C4-2B (cell line): ENCODE measurements at regions not wholly inside any gene's neighbourhood (a gene's known extent, or its start where the extent isn't known, plus 50 kb on each side); places are given as distances from the start of the nearest gene placed in this dataset.
"Not testable (repeated sequence)": the region's sequence is repeated elsewhere in the genome, so short reads cannot be mapped to it uniquely, and the experiment has no call there.

Experiments used
- H3K27ac ChIP-seq: fragments of 450-650 bp; 2 replicates; pipeline ENCODE4 v1.5.1; 2017
- CTCF ChIP-seq: fragments of 450-650 bp; conservative IDR thresholded peaks from 2 replicates; pipeline ENCODE4 v1.5.1; 2017; ENCODE audit warnings: mild to moderate bottlenecking
- ZFX ChIP-seq: fragments of 450-650 bp; IDR thresholded peaks from 2 replicates; pipeline ENCODE4 v1.6.1; 2017

- H3K27ac ChIP-seq = no peak overlapping the region
- TF ChIP-seq ZFX = no peak
- no peak for TF ChIP-seq CTCF
These were observed 124.3 kb upstream of the RASGEF1B start for GRCh38 chr4:81595798-81596610.

GRCh38 chr4:81595287-81595686 is 123.6 kb upstream of the RASGEF1B start:
- H3K27ac ChIP-seq = no peak overlapping the region
- no peak for TF ChIP-seq CTCF
- TF ChIP-seq ZFX = no peak

DNA sequence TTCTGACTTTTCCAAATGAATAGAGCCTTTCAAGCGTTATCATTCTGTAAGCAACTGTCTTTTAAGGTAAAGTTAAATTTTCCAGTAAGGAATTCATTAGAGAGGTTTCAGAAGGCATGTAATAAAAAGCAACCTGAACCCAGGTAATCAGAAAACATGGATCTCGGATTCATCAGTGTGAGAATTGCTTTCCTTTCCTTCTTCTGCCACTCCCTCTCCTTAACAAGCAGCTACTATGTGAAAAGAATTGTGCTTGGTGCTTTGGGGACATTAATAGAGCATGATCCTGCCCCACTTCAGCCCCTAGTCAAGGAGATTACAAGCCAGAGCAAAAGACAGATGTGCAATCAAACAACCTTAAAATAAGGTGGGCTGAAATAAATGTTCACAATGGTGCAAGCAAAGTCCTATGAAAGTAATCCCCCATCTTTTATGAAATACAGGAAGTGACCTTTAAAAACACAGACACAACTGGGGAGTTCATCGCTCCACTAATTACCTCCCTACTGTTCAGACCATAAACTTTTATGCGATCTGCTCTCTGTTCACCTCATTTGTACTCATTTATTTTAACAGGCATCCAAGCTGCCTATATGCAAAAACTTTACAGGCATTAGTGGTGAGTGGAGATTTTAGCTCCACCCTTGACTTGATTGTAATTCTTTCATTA is 122.9 kb upstream of the RASGEF1B start:
- no peak overlapping the region for H3K27ac ChIP-seq
- TF ChIP-seq CTCF (no peak), ZFX (no peak)

- TF ChIP-seq CTCF (no peak), ZFX (no peak)
- H3K27ac ChIP-seq = no peak overlapping the region
These were observed 121.0 kb upstream of the RASGEF1B start for GRCh38 chr4:81592701-81593100.

GRCh38 chr4:81590596-81590995 is 118.9 kb upstream of the RASGEF1B start:
- TF ChIP-seq ZFX (no peak), CTCF (no peak)
- no peak overlapping the region for H3K27ac ChIP-seq

- no peak overlapping the region for H3K27ac ChIP-seq
- TF ChIP-seq CTCF (no peak), ZFX (no peak)
These were observed 117.6 kb upstream of the RASGEF1B start for GRCh38 chr4:81589262-81589661.

DNA sequence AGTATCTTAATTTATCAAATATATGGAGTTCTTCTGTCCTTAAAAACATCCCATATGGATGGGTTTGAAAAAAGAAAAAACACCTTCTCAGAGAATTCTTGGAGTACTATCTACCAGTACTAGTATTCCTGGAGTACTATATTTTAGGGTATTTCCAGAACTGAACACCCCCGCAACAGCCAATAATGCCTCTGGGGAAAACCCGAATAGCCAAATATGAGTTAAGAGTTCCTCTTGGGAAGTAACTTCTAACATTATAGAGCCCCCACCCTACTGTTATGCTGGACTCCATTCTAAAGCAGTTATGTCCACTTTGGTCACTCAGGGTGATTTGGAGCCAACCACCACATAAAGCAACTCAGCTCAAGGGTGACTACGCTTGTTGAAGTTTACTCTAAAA is 115.0 kb upstream of the RASGEF1B start:
- TF ChIP-seq ZFX (no peak), CTCF (no peak)
- H3K27ac ChIP-seq = no peak overlapping the region

DNA sequence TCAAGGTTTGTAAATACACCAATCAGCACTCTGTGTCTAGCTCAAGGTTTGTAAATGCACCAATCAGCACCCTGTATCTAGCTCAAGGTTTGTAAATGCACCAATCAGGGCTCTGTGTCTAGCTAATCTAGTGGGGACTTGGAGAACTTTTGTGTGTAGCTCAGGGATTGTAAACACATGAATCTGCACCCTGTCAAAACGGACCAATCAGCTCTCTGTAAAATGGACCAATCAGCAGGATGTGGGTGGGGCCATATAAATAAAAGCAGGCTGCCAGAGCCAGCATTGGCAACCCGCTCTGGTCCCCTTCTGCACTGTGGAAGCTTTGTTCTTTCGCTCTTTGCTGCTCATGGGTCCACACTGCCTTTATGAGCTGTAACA is 109.3 kb upstream of the RASGEF1B start:
- H3K27ac ChIP-seq = not testable (repeated sequence)
